NB4 (cell line): ENCODE measurements at regions not wholly inside any gene's neighbourhood (a gene's known extent, or its start where the extent isn't known, plus 50 kb on each side); places are given as distances from the start of the nearest gene placed in this dataset.

ENCODE experiments used
- DNase-seq: peaks from one replicate; pipeline ENCODE4 v3.0.0; 2010; ENCODE audit warnings: low read depth
- H3K4me3 ChIP-seq: one replicate; pipeline ENCODE4 v1.5.1; 2011; ENCODE audit warnings: mild to moderate bottlenecking, low read depth, low read length, moderate library complexity
- CTCF ChIP-seq: IDR thresholded peaks from one replicate; pipeline ENCODE4 v1.5.1; 2012; ENCODE audit warnings: low read depth, low read length
- MAX ChIP-seq: IDR thresholded peaks from 2 replicates; pipeline ENCODE4 v1.6.1; 2011; ENCODE audit warnings: low read depth, low read length
- MYC ChIP-seq: IDR thresholded peaks from 2 replicates; pipeline ENCODE4 v1.6.1; 2011; ENCODE audit warnings: low read depth, low read length
- POLR2A ChIP-seq: IDR thresholded peaks from 2 replicates; pipeline ENCODE4 v1.6.1; 2011; ENCODE audit warnings: mild to moderate bottlenecking; ENCODE audit not compliant: insufficient read length; ENCODE audit errors: extremely low read depth

- TF ChIP-seq CTCF (no peak), MAX (no peak), POLR2A (no peak), MYC (no peak)
- no peak for DNase-seq
- no peak overlapping the region for H3K4me3 ChIP-seq
Measured at GRCh38 chr12:30425445-30425844, 270.2 kb downstream of the IPO8 start.

- DNase-seq = no peak
- TF ChIP-seq CTCF = no peak
- no peak for TF ChIP-seq MAX
- no peak for TF ChIP-seq MYC
- TF ChIP-seq POLR2A = no peak
- no peak overlapping the region for H3K4me3 ChIP-seq
Measured at GRCh38 chr12:30423330-30423729, 272.3 kb downstream of the IPO8 start.

GRCh38 chr12:30422844-30423243 lies 272.8 kb downstream of the IPO8 start:
- no peak for TF ChIP-seq MAX
- no peak for TF ChIP-seq MYC
- TF ChIP-seq POLR2A = no peak
- no peak for TF ChIP-seq CTCF
- H3K4me3 ChIP-seq = no peak overlapping the region
- DNase-seq = no peak

GRCh38 chr12:30420561-30420960 lies 275.1 kb downstream of the IPO8 start:
- DNase-seq = no peak
- TF ChIP-seq MYC (no peak), MAX (no peak), POLR2A (no peak), CTCF (no peak)
- H3K4me3 ChIP-seq = no peak overlapping the region

GRCh38 chr12:30417697-30418231 lies 277.9 kb downstream of the IPO8 start:
- TF ChIP-seq POLR2A = no peak
- no peak for TF ChIP-seq CTCF
- no peak for TF ChIP-seq MYC
- TF ChIP-seq MAX = no peak
- no peak overlapping the region for H3K4me3 ChIP-seq
- no peak for DNase-seq

GRCh38 chr12:30416631-30417030 lies 279.0 kb downstream of the IPO8 start:
- no peak for DNase-seq
- TF ChIP-seq MAX (no peak), POLR2A (no peak), CTCF (no peak), MYC (no peak)
- H3K4me3 ChIP-seq = no peak overlapping the region
